Suprapubic skin (tissue), 4 donors: ENCODE measurements at regions not wholly inside any gene's neighbourhood (a gene's known extent, or its start where the extent isn't known, plus 50 kb on each side); places are given as distances from the start of the nearest gene placed in this dataset.

ENCODE experiments used
- DNase-seq, 2 donors: peaks; one replicate each; pipeline ENCODE4 v3.0.0-alpha.2; 2019; ENCODE audit warnings: low spot score in 2 of 2
- H3K27ac ChIP-seq: fragments of 200-600 bp; sonication (generic); one replicate; pipeline ENCODE4 v1.5.1; 2019
- H3K27me3 ChIP-seq: fragments of 200-600 bp; sonication (generic); one replicate; pipeline ENCODE4 v1.5.1; 2019
- H3K36me3 ChIP-seq: fragments of 200-600 bp; sonication (generic); one replicate; pipeline ENCODE4 v1.5.1; 2019
- H3K4me1 ChIP-seq: fragments of 200-600 bp; sonication (generic); one replicate; pipeline ENCODE4 v1.5.1; 2019
- H3K4me3 ChIP-seq: fragments of 200-600 bp; sonication (generic); one replicate; pipeline ENCODE4 v1.5.1; 2019; ENCODE audit warnings: mild to moderate bottlenecking
- H3K9me3 ChIP-seq: fragments of 200-600 bp; sonication (generic); one replicate; pipeline ENCODE4 v1.5.1; 2019
- CTCF ChIP-seq, 2 donors: fragments of 200-600 bp in 1 of 2; fragments of 450-650 bp in 1 of 2; sonication (generic) in 1 of 2; IDR thresholded peaks; one replicate each; pipeline ENCODE4 v1.5.1; 2016 to 2019; ENCODE audit warnings: antibody characterized with exemption in 2 of 2, mild to moderate bottlenecking in 1 of 2, moderate library complexity in 1 of 2
- EP300 ChIP-seq: sonication (generic); formaldehyde crosslinking; IDR thresholded peaks from one replicate; pipeline ENCODE4 v1.6.1; 2017; ENCODE audit warnings: antibody characterized with exemption
- POLR2A ChIP-seq, 2 donors: fragments of 450-650 bp; IDR thresholded peaks; one replicate each; pipeline ENCODE4 v1.6.1; 2017; ENCODE audit warnings: antibody characterized with exemption in 2 of 2, mild to moderate bottlenecking in 2 of 2, moderate library complexity in 2 of 2
- POLR2AphosphoS5 ChIP-seq, 3 donors: sonication (generic); formaldehyde crosslinking; IDR thresholded peaks; one replicate each; pipeline ENCODE4 v1.6.1; 2017; ENCODE audit warnings: antibody characterized with exemption in 3 of 3
- WGBS: methylation state at CpG from one replicate; pipeline ENCODE4 v1.1.5; 2018; 5-methylcytosine and 5-hydroxymethylcytosine counted together

- TF ChIP-seq CTCF (IDR thresholded peaks at IDR 0.05), result peak in 1 of 2 donors; percentile 20
- no peak for TF ChIP-seq EP300
- DNase-seq, result no peak
- no peak overlapping the region for H3K4me3 ChIP-seq
- H3K36me3 ChIP-seq, result no peaks in the 10 kb centered on the region
- H3K4me1 ChIP-seq, result no peaks in the 10 kb centered on the region
- 18% methylated on average over 9 of the region's 9 CpGs for WGBS
- H3K9me3 ChIP-seq, result no peaks in the 10 kb centered on the region
- H3K27me3 ChIP-seq, result no peaks in the 10 kb centered on the region
- H3K27ac ChIP-seq, result no peak overlapping the region
Measured at GRCh38 chr2:67476809-67477790, 80.0 kb downstream of the ETAA1 start.

- Histone ChIP-seq H3K4me3 (no peak overlapping the region), H3K27ac (no peak overlapping the region), H3K36me3 (no peaks in the 10 kb centered on the region), H3K4me1 (no peaks in the 10 kb centered on the region), H3K27me3 (no peaks in the 10 kb centered on the region), H3K9me3 (no peaks in the 10 kb centered on the region)
- no peak for TF ChIP-seq POLR2A (IDR thresholded peaks at IDR 0.05)
- no peak for TF ChIP-seq EP300
- TF ChIP-seq POLR2AphosphoS5 (IDR thresholded peaks at IDR 0.05), result no peak
- no peak for TF ChIP-seq CTCF (IDR thresholded peaks at IDR 0.05)
- WGBS, result 74% methylated on average over 1 of the region's 1 CpG
- DNase-seq, result no peak
Measured at GRCh38 chr2:67479261-67479660, 82.1 kb downstream of the ETAA1 start.

DNA sequence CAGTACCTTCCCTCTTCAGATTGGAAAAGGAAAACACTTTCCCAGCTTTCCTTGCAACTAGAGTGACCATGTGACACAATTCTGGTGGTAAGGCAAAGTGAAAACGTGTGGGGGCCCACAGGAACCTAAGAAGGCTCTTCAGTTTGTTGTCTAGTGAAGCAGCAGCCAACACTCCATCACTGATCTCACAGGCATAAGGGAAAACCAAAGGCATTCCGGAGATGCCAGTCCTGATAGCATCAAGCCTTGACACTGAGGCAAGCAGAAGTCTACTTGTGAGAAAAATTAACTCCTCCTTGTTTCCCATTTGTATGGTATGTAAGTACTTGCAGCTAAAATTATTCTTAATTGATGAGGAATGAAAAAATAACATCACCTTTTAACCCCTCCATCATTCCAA lies 88.3 kb downstream of the ETAA1 start:
- no peaks in the 10 kb centered on the region for H3K4me1 ChIP-seq
- WGBS, result 42% methylated on average over 2 of the region's 2 CpGs
- no peak for DNase-seq
- no peaks in the 10 kb centered on the region for H3K36me3 ChIP-seq
- H3K4me3 ChIP-seq, result no peak overlapping the region
- no peaks in the 10 kb centered on the region for H3K9me3 ChIP-seq
- no peak for TF ChIP-seq EP300
- no peak for TF ChIP-seq POLR2AphosphoS5 (IDR thresholded peaks at IDR 0.05)
- TF ChIP-seq POLR2A (IDR thresholded peaks at IDR 0.05), result no peak
- no peak for TF ChIP-seq CTCF (IDR thresholded peaks at IDR 0.05)
- no peak overlapping the region for H3K27ac ChIP-seq
- no peaks in the 10 kb centered on the region for H3K27me3 ChIP-seq

DNA sequence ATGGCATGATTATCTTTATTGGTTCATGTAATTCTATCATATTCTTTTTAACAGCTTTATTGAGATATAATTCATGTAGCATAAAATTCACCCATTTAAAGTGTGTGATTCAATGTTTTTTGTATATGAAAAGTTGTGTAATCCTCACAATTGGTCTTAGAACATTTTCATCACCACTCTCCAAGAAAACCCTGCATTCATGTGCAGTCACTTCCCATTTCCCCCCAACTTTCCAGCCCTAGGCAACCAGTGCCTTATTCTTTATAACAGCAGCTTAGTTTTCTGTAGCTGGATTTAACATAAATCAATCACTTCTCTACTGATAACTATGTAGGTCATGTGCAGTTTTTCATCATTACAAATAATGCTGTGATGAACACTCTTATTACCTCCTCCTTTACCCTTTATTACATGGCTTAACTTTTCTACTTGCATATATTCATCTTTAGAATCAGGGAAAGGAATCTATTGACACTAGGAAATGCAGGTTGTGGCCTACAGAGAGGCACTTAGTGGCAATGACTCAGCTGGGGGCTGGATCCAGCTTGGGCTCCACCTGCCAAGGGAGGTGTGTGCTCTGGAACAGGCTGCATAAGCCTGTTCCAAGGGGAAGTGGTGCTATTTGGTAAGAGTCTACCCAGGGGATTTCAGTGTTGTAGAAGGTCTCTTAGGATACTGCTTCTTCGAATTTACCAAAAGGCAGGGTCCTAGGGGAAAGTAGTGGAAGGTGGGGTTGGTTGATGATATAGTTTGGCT lies 89.1 kb downstream of the ETAA1 start:
- no peaks in the 10 kb centered on the region for H3K36me3 ChIP-seq
- H3K27ac ChIP-seq, result no peak overlapping the region
- H3K4me1 ChIP-seq, result no peaks in the 10 kb centered on the region
- H3K4me3 ChIP-seq, result no peak overlapping the region
- DNase-seq, result no peak
- no peaks in the 10 kb centered on the region for H3K27me3 ChIP-seq
- TF ChIP-seq CTCF (IDR thresholded peaks at IDR 0.05) (no peak), POLR2AphosphoS5 (IDR thresholded peaks at IDR 0.05) (no peak), POLR2A (IDR thresholded peaks at IDR 0.05) (no peak), EP300 (no peak)
- WGBS, result 69% methylated on average over 1 of the region's 1 CpG
- H3K9me3 ChIP-seq, result no peaks in the 10 kb centered on the region

GRCh38 chr2:67487993-67488392 lies 90.9 kb downstream of the ETAA1 start:
- H3K27ac ChIP-seq, result no peak overlapping the region
- no peak for TF ChIP-seq POLR2AphosphoS5 (IDR thresholded peaks at IDR 0.05)
- no peak for TF ChIP-seq POLR2A (IDR thresholded peaks at IDR 0.05)
- TF ChIP-seq CTCF (IDR thresholded peaks at IDR 0.05), result no peak
- no peak for TF ChIP-seq EP300
- H3K36me3 ChIP-seq, result no peaks in the 10 kb centered on the region
- 92% methylated on average over 4 of the region's 4 CpGs for WGBS
- no peaks in the 10 kb centered on the region for H3K9me3 ChIP-seq
- no peak overlapping the region for H3K4me3 ChIP-seq
- no peak for DNase-seq
- H3K4me1 ChIP-seq, result no peaks in the 10 kb centered on the region
- no peaks in the 10 kb centered on the region for H3K27me3 ChIP-seq
